PFSK-1 (cell line): ENCODE measurements at regions not wholly inside any gene's neighbourhood (a gene's known extent, or its start where the extent isn't known, plus 50 kb on each side); places are given as distances from the start of the nearest gene placed in this dataset.

Experiments used
- FOXP2 ChIP-seq: optimal IDR thresholded peaks from 2 replicates; pipeline ENCODE3; 2011; ENCODE audit warnings: borderline replicate concordance, control low read depth, inconsistent platforms; ENCODE audit not compliant: insufficient read depth; ENCODE audit errors: extremely low read length, extremely low read depth
- POLR2AphosphoS5 ChIP-seq: IDR thresholded peaks from 2 replicates; pipeline ENCODE4 v1.6.1; 2012; ENCODE audit warnings: low read depth, mild to moderate bottlenecking, control low read depth, low read length, moderate library complexity
- SIN3A ChIP-seq: IDR thresholded peaks from 2 replicates; pipeline ENCODE4 v1.6.1; 2012; ENCODE audit warnings: mild to moderate bottlenecking, low read length, moderate library complexity, borderline replicate concordance; ENCODE audit not compliant: insufficient read depth
- TAF1 ChIP-seq: IDR thresholded peaks from 2 replicates; pipeline ENCODE4 v1.6.1; 2012; ENCODE audit warnings: low read length, control low read depth, borderline replicate concordance; ENCODE audit not compliant: insufficient read depth
- TF ChIP-seq, protein P1 (sequence below), 2 experiments: IDR thresholded peaks; 2 replicates each; pipeline versions ENCODE4 v1.6.1 to v1.8.0; 2011 to 2012; ENCODE audit warnings: low read depth in 2 of 2, low read length in 2 of 2, control low read depth in 1 of 2, inconsistent platforms in 1 of 2, mild to moderate bottlenecking in 1 of 2, moderate library complexity in 1 of 2; ENCODE audit not compliant: insufficient read depth in 1 of 2

- no peak for TF ChIP-seq TAF1
- TF ChIP-seq, protein P1, sequence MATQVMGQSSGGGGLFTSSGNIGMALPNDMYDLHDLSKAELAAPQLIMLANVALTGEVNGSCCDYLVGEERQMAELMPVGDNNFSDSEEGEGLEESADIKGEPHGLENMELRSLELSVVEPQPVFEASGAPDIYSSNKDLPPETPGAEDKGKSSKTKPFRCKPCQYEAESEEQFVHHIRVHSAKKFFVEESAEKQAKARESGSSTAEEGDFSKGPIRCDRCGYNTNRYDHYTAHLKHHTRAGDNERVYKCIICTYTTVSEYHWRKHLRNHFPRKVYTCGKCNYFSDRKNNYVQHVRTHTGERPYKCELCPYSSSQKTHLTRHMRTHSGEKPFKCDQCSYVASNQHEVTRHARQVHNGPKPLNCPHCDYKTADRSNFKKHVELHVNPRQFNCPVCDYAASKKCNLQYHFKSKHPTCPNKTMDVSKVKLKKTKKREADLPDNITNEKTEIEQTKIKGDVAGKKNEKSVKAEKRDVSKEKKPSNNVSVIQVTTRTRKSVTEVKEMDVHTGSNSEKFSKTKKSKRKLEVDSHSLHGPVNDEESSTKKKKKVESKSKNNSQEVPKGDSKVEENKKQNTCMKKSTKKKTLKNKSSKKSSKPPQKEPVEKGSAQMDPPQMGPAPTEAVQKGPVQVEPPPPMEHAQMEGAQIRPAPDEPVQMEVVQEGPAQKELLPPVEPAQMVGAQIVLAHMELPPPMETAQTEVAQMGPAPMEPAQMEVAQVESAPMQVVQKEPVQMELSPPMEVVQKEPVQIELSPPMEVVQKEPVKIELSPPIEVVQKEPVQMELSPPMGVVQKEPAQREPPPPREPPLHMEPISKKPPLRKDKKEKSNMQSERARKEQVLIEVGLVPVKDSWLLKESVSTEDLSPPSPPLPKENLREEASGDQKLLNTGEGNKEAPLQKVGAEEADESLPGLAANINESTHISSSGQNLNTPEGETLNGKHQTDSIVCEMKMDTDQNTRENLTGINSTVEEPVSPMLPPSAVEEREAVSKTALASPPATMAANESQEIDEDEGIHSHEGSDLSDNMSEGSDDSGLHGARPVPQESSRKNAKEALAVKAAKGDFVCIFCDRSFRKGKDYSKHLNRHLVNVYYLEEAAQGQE (IDR thresholded peaks at IDR 0.05; ENCODE audit: insufficient read depth in 1 of 2, low read depth in 2 of 2, low read length in 2 of 2): no peak
- no peak for TF ChIP-seq FOXP2
- TF ChIP-seq POLR2AphosphoS5: no peak
- TF ChIP-seq SIN3A: no peak
Observed at GRCh38 chr13:103145442-103145841, 79.2 kb upstream of the SLC10A2 start.

DNA sequence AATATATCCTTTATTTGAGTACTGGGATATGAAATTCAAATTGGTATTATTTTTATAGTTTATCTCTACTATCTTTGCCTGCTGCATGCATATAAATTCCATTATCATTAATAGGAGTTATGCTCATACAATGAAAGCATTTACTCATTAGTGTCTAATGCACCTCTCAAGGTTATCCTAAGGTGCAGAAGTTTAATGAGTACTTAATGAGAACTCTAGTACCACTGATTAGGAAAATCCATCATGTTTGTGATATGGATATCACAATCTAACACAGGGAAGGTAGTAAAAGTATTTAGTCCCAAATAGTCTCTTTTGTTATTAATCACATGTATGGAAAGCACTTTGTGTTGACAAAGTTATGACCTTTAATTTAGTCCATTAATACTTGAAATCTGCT, 77.2 kb upstream of the SLC10A2 start:
- TF ChIP-seq SIN3A: no peak
- no peak for TF ChIP-seq POLR2AphosphoS5
- TF ChIP-seq, protein P1 (IDR thresholded peaks at IDR 0.05; ENCODE audit: insufficient read depth in 1 of 2, low read depth in 2 of 2, low read length in 2 of 2): no peak
- TF ChIP-seq FOXP2: no peak
- TF ChIP-seq TAF1: no peak

GRCh38 chr13:103142151-103142550, 75.9 kb upstream of the SLC10A2 start:
- no peak for TF ChIP-seq POLR2AphosphoS5
- TF ChIP-seq SIN3A: no peak
- TF ChIP-seq TAF1: no peak
- no peak for TF ChIP-seq FOXP2
- TF ChIP-seq, protein P1 (IDR thresholded peaks at IDR 0.05; ENCODE audit: insufficient read depth in 1 of 2, low read depth in 2 of 2, low read length in 2 of 2): no peak

DNA sequence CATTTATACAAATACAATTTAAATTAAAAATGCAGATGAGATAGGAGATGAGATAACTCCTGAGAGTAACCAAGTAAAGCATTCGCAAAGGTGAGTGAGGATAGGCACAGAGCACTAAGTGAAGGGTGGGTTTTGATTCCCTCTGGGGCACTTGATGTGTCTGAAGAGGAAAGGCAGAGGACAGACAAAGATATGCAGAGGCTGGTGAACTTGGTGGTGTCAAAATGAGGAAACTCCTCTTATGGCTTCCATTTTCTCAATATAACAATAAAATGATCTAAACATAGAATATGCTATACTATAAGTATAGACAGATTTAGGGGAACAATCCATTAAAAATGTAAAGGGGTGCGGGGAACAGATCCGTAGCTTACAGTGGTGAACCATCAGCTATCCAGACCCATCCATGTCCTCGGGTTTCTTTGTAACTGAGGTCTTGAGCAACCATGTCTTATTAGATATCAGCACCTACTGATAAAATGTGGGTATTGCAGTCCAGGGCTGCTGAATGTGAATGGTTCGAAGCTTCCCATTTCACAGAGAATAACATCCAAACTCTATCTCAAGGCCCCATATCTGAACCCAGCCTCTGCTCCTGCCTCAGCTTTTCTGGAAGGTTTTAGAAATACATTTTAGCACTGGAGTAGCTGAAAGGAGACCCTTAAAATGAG, 73.9 kb upstream of the SLC10A2 start:
- TF ChIP-seq POLR2AphosphoS5: no peak
- TF ChIP-seq SIN3A: no peak
- TF ChIP-seq, protein P1 (IDR thresholded peaks at IDR 0.05; ENCODE audit: insufficient read depth in 1 of 2, low read depth in 2 of 2, low read length in 2 of 2): no peak
- no peak for TF ChIP-seq TAF1
- TF ChIP-seq FOXP2: no peak

GRCh38 chr13:103134271-103134670, 68.1 kb upstream of the SLC10A2 start:
- no peak for TF ChIP-seq TAF1
- no peak for TF ChIP-seq FOXP2
- TF ChIP-seq SIN3A: no peak
- no peak for TF ChIP-seq POLR2AphosphoS5
- TF ChIP-seq, protein P1 (IDR thresholded peaks at IDR 0.05; ENCODE audit: insufficient read depth in 1 of 2, low read depth in 2 of 2, low read length in 2 of 2): no peak
